ENCODE measurements at regions not wholly inside any gene's neighbourhood (a gene's known extent, or its start where the extent isn't known, plus 50 kb on each side); places are given as distances from the start of the nearest gene placed in this dataset.

DNA sequence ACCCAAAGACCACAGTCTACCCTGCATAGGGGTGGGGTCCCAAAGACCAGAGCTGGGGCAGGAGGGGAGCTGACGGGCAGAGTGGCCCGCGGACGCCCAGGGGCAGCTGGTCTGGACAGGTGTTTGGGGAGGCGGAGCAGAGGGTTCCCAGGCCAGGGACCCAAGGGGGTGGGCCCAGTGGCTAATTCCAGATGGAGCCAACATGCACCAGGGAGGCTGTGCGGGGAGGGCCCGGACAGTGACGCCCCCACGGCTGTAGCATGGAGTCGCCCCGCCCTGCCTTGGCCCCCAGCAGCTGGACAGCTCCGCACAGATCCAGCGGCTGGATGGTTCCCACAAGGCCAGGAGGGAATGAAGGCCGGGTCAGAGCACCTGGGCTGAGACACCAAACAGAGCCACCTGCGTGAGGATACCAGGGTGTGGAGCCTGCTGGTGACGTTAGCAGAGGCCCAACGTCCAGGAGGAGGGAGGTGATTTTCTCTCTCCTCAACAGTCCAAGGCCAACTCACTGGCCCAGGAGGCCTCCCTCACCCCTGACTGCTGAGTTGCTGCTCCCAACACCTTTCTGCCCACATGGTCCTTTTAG, 55.3 kb upstream of the EGFL7 start:
- ChIA-PET CTCF (no interaction called here), POLR2A (no interaction called here)
- ATAC-seq (replicated peaks in 1 of 4) (no peak), DNase-seq (no peak)
- H3K4me1 Mint-ChIP-seq, result peaks cover 0 to 2% (median 0%) of the 10 kb centered on the region in 3 donors
- H3K36me3 Mint-ChIP-seq, result no peaks in the 10 kb centered on the region
- H3K9me3 Mint-ChIP-seq, result no peaks in the 10 kb centered on the region
- Histone ChIP-seq H3K27me3 (replicated peaks in 1 of 2; ENCODE audit: control insufficient read depth in 2 of 2, extremely low read depth in 1 of 2, insufficient read depth in 2 of 2, low read length in 1 of 2) (peaks cover 0 to 81% of the 10 kb centered on the region in 2 experiments), H3K36me3 (ENCODE audit: control insufficient read depth in 2 of 2, extremely low read depth in 1 of 2, insufficient read depth in 1 of 2, low read length in 1 of 2) (no peaks in the 10 kb centered on the region), H3K4me1 (ENCODE audit: control insufficient read depth in 1 of 2, extremely low read depth in 1 of 2, insufficient read depth in 2 of 2, low read length in 2 of 2) (peaks cover 0 to 8% of the 10 kb centered on the region in 2 experiments), H3K4me3 (ENCODE audit: control insufficient read depth in 1 of 2, extremely low read depth in 1 of 2, low read length in 1 of 2) (no peak overlapping the region), H3K9me3 (no peaks in the 10 kb centered on the region), H3K27ac (ENCODE audit: low read length) (no peak overlapping the region)
- H3K27me3 Mint-ChIP-seq, result peaks cover 5 to 25% of the 10 kb centered on the region in 2 donors
- no peak overlapping the region for H3K4me3 Mint-ChIP-seq
- WGBS (ENCODE audit: insufficient coverage), result 87% methylated on average over 12 of the region's 17 CpGs
- H3K27ac Mint-ChIP-seq, result no peak overlapping the region

DNA sequence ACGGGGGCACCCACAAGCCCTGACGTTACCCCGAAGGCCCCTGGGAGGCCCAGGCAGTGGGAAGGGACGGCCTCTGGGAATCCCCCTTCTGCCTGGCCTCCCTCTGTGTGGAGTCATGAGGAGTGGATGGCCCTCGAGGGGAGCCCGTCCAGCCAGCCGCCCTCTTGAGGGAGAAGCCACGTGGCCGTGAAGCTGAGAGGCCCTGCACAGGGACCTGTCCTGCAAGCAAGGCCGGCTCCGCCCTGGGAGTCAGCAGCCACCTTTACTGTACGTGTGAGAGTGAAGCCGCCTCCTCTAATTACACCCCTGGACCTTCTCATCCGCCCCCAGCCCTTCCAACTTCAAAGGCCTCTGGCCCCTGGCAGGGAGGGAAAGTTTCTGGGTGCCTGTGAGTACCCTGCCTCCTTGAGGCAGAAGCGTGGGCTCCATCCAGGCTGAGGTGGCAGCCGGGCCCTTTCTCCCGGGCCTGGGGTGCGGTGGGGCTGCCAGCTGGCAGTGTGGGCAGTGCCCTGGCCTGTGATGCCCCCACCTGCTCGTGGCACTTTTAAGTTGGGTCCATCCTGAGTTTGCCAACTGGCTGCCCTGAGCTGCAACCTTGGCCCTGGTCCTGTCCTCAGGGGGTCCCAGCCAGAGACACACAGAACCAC, 55.9 kb upstream of the EGFL7 start:
- peaks cover 5 to 28% of the 10 kb centered on the region in 2 donors for H3K27me3 Mint-ChIP-seq
- POLR2A ChIA-PET, result no interaction called here
- WGBS (ENCODE audit: insufficient coverage), result 73% methylated on average over 16 of the region's 19 CpGs

DNA sequence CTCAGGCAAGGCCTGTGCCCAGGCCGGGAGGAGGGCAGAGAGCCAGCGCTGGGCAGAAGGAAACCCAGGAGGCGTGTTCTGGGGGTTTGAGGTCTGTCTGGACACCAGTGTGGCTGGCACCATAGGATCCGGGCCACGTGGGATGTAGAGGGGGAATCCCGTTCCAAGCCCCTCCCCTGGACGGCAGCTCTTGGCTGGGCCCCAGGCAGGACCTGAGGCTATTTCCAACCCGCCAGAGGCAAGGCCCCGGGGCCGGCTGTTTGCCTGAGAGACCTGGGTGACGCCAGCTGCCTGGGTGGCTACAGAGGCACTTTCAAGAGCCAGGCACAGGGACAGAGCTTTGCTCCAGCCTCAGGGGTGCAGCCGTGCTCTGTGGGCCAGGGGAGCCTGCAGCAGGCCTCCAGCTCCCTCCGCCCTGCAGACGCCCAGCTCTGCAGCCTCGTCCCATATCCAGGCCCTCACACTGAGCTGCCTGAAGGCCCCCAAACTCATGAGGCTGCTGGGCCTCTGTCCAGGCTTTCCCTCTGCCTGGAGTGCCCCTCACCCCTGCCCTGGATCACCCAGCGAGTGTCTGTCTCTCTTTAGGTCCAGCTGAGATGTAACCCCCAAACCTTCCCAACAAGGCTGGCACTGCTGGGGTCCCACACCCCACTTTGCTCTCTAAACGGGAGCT, 56.6 kb upstream of the EGFL7 start:
- Mint-ChIP-seq H3K27me3 (peaks cover 5 to 29% of the 10 kb centered on the region in 2 donors), H3K36me3 (no peaks in the 10 kb centered on the region), H3K4me1 (peaks cover 0 to 2% (median 0%) of the 10 kb centered on the region in 3 donors), H3K27ac (no peak overlapping the region), H3K4me3 (no peak overlapping the region), H3K9me3 (no peaks in the 10 kb centered on the region)
- Histone ChIP-seq H3K4me1 (ENCODE audit: control insufficient read depth in 1 of 2, extremely low read depth in 1 of 2, insufficient read depth in 2 of 2, low read length in 2 of 2) (peaks cover 0 to 8% of the 10 kb centered on the region in 2 experiments), H3K4me3 (ENCODE audit: control insufficient read depth in 1 of 2, extremely low read depth in 1 of 2, low read length in 1 of 2) (no peak overlapping the region), H3K27me3 (replicated peaks in 1 of 2; ENCODE audit: control insufficient read depth in 2 of 2, extremely low read depth in 1 of 2, insufficient read depth in 2 of 2, low read length in 1 of 2) (peaks cover 0 to 82% of the 10 kb centered on the region in 2 experiments), H3K27ac (ENCODE audit: low read length) (no peak overlapping the region), H3K9me3 (no peaks in the 10 kb centered on the region), H3K36me3 (ENCODE audit: control insufficient read depth in 2 of 2, extremely low read depth in 1 of 2, insufficient read depth in 1 of 2, low read length in 1 of 2) (no peaks in the 10 kb centered on the region)
- WGBS (ENCODE audit: insufficient coverage), result 82% methylated on average over 17 of the region's 17 CpGs
- DNase-seq (no peak), ATAC-seq (replicated peaks in 1 of 4) (no peak)
- CTCF ChIA-PET, result no interaction called here
- POLR2A ChIA-PET, result no interaction called here

More for the DNA sequence above, 55.9 kb upstream of the EGFL7 start:
- ATAC-seq (replicated peaks in 1 of 4) (no peak), DNase-seq (no peak)
- Mint-ChIP-seq H3K4me3 (no peak overlapping the region), H3K27ac (no peak overlapping the region), H3K4me1 (peaks cover 0 to 2% (median 0%) of the 10 kb centered on the region in 3 donors), H3K36me3 (no peaks in the 10 kb centered on the region), H3K9me3 (no peaks in the 10 kb centered on the region)
- Histone ChIP-seq H3K36me3 (ENCODE audit: control insufficient read depth in 2 of 2, extremely low read depth in 1 of 2, insufficient read depth in 1 of 2, low read length in 1 of 2) (no peaks in the 10 kb centered on the region), H3K4me1 (ENCODE audit: control insufficient read depth in 1 of 2, extremely low read depth in 1 of 2, insufficient read depth in 2 of 2, low read length in 2 of 2) (peaks cover 0 to 8% of the 10 kb centered on the region in 2 experiments), H3K27ac (ENCODE audit: low read length) (no peak overlapping the region), H3K9me3 (no peaks in the 10 kb centered on the region), H3K4me3 (ENCODE audit: control insufficient read depth in 1 of 2, extremely low read depth in 1 of 2, low read length in 1 of 2) (no peak overlapping the region), H3K27me3 (replicated peaks in 1 of 2; ENCODE audit: control insufficient read depth in 2 of 2, extremely low read depth in 1 of 2, insufficient read depth in 2 of 2, low read length in 1 of 2) (peaks cover 0 to 86% of the 10 kb centered on the region in 2 experiments)
- CTCF ChIA-PET, result no interaction called here

DNA sequence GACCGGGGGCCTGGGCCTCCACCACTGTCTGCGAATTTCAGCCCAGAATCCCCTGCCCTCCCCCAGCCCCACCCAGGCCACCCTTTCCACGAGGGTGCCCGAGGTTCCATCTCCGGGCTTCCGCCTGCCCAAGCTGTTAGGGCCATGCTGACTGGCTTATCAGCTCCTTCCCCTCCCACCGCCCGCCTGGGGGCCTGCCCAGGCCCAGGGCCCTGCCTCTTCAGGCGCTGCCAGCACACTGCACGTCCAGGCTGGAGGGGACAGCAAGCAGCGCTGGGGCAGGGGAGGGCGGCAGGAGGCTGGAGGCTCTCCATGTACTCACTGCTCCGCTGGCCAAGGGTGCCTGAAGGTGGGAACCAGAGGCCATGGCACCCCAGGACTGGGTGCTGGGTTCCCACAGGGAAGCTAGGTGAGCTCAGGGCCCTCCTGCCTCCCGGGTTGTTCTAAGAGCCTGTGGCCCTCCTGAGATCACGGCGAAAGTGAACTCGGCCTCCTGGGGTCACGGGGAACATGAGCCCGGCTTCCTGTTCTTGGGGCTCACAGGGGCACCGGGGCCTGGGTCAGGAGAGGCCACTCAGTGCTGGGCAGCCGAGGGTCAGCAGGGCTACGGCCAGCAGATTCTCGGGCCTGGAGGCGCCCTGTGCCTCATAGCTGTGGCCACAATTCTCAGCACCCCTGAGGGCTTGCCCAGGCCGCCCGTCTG, 57.7 kb upstream of the EGFL7 start:
- H3K9me3 Mint-ChIP-seq, result no peaks in the 10 kb centered on the region
- Histone ChIP-seq H3K9me3 (no peaks in the 10 kb centered on the region), H3K27ac (ENCODE audit: low read length) (no peak overlapping the region), H3K36me3 (ENCODE audit: control insufficient read depth in 2 of 2, extremely low read depth in 1 of 2, insufficient read depth in 1 of 2, low read length in 1 of 2) (no peaks in the 10 kb centered on the region), H3K4me3 (ENCODE audit: control insufficient read depth in 1 of 2, extremely low read depth in 1 of 2, low read length in 1 of 2) (no peak overlapping the region), H3K27me3 (replicated peaks in 1 of 2; ENCODE audit: control insufficient read depth in 2 of 2, extremely low read depth in 1 of 2, insufficient read depth in 2 of 2, low read length in 1 of 2) (peaks cover 0 to 86% of the 10 kb centered on the region in 2 experiments), H3K4me1 (ENCODE audit: control insufficient read depth in 1 of 2, extremely low read depth in 1 of 2, insufficient read depth in 2 of 2, low read length in 2 of 2) (peaks cover 0 to 13% of the 10 kb centered on the region in 2 experiments)
- 87% methylated on average over 25 of the region's 26 CpGs for WGBS (ENCODE audit: insufficient coverage)
- no peak overlapping the region for H3K27ac Mint-ChIP-seq
- no peaks in the 10 kb centered on the region for H3K36me3 Mint-ChIP-seq
- H3K4me3 Mint-ChIP-seq, result no peak overlapping the region
- ChIA-PET POLR2A (interaction anchor here in 1 of 2 donors (0.5 kb wide), 1 partner anchor 21 kb away, joined by 3 read pairs; no protein-coding TSS in a partner anchor), CTCF (no interaction called here)
- peaks cover 0 to 2% (median 0%) of the 10 kb centered on the region in 3 donors for H3K4me1 Mint-ChIP-seq
- ATAC-seq (replicated peaks in 1 of 4) (no peak), DNase-seq (no peak)
- peaks cover 5 to 36% of the 10 kb centered on the region in 2 donors for H3K27me3 Mint-ChIP-seq

DNA sequence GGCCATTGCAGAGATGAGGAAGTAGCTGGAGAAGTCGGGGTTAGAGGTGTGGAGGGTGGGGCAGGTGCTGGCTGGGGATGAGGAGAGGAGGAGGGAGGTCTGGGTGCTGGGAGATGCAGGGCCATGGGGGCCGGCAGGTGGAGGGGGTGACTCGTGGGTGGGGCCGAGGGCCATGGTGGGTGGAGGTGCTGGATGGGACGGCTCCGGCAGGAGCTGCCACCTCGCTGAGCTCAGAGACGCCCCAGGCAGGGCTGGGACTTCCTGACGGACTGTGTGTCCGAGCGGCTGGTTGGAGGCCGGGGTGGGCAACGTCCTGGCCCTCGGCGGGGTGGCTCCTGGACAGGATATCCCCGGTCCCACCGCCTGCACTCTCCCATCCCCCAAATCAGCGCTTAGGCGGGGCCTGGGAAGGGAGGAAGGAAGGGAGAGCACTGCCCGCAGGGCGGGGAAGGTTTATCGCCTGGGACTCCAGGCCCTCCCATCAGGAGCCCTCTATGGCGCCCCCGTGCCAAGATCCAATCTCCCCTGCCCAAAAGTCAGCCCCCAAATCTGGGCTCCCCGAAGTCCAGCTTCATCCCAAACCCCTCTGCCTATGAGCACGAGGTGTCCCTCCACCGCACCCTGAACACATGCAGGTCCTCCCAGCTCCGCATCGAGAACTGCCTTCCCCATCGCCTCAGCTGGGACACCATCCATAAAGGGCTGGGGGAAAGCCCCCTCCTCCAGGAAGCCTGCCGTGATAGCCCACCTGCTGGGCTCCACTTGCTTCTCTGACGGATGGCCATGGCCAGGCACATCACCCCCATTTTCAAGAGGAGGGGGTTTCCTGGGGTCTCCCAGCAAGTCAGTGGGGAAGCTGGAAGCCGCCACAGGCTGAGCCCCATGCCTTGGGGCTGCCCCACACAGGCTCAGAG, 58.3 kb upstream of the NOTCH1 start:
- Histone ChIP-seq H3K9me3 (no peaks in the 10 kb centered on the region), H3K27me3 (replicated peaks in 1 of 2; ENCODE audit: control insufficient read depth in 2 of 2, extremely low read depth in 1 of 2, insufficient read depth in 2 of 2, low read length in 1 of 2) (peaks cover 0 to 87% of the 10 kb centered on the region in 2 experiments), H3K27ac (ENCODE audit: low read length) (no peak overlapping the region), H3K4me3 (ENCODE audit: control insufficient read depth in 1 of 2, extremely low read depth in 1 of 2, low read length in 1 of 2) (no peak overlapping the region), H3K36me3 (ENCODE audit: control insufficient read depth in 2 of 2, extremely low read depth in 1 of 2, insufficient read depth in 1 of 2, low read length in 1 of 2) (no peaks in the 10 kb centered on the region), H3K4me1 (ENCODE audit: control insufficient read depth in 1 of 2, extremely low read depth in 1 of 2, insufficient read depth in 2 of 2, low read length in 2 of 2) (peaks cover 3 to 21% of the 10 kb centered on the region in 2 experiments)
- DNase-seq (no peak), ATAC-seq (replicated peaks in 1 of 4) (no peak)
- H3K4me3 Mint-ChIP-seq, result no peak overlapping the region
- peaks cover 5 to 37% of the 10 kb centered on the region in 2 donors for H3K27me3 Mint-ChIP-seq
- 63% methylated on average over 12 of the region's 33 CpGs for WGBS (ENCODE audit: insufficient coverage)
- peaks cover 0 to 2% (median 0%) of the 10 kb centered on the region in 3 donors for H3K4me1 Mint-ChIP-seq
- no peaks in the 10 kb centered on the region for H3K36me3 Mint-ChIP-seq
- H3K27ac Mint-ChIP-seq, result no peak overlapping the region
- H3K9me3 Mint-ChIP-seq, result no peaks in the 10 kb centered on the region
- CTCF ChIA-PET, result no interaction called here
- POLR2A ChIA-PET, result interaction anchor here in 1 of 2 donors (0.5 kb wide), 1 partner anchor 22 kb away, joined by 3 read pairs; no protein-coding TSS in a partner anchor
